Activated CD4-positive, alpha-beta T cell treated with anti-CD3 and anti-CD28 coated beads, Interleukin-2, amount 50 U/mL, for 16 hours (primary cell): ENCODE measurements at regions not wholly inside any gene's neighbourhood (a gene's known extent, or its start where the extent isn't known, plus 50 kb on each side); places are given as distances from the start of the nearest gene placed in this dataset.
"Not testable (repeated sequence)": the region's sequence is repeated elsewhere in the genome, so short reads cannot be mapped to it uniquely, and the experiment has no call there.

Experiments used
- DNase-seq: peaks from one replicate; pipeline ENCODE4 v3.0.0-alpha.2; 2020

GRCh38 chr2:63696496-63696895 is 107.7 kb downstream of the MDH1 start:
- DNase-seq = no peak

- DNase-seq = no peak
Measured at GRCh38 chr2:63697160-63697559, 108.4 kb downstream of the MDH1 start.

- peak; percentile 29 for DNase-seq
Measured at GRCh38 chr2:63698786-63699548, 110.2 kb downstream of the MDH1 start.

- no peak for DNase-seq
Measured at GRCh38 chr2:63699549-63699839, 110.7 kb downstream of the MDH1 start.

GRCh38 chr2:63700271-63700670 is 111.5 kb downstream of the MDH1 start:
- DNase-seq = no peak

- no peak for DNase-seq
Measured at GRCh38 chr2:63701406-63701805, 112.6 kb downstream of the MDH1 start.

- not testable (repeated sequence) for DNase-seq
Measured at GRCh38 chr2:63706084-63706483, 117.3 kb downstream of the MDH1 start.

- no peak for DNase-seq
Measured at GRCh38 chr2:63710732-63711131, 122.0 kb downstream of the MDH1 start.

- DNase-seq = no peak
Measured at GRCh38 chr2:63712748-63713147, 124.0 kb downstream of the MDH1 start.

GRCh38 chr2:63716146-63716545 is 125.5 kb upstream of the UGP2 start:
- no peak for DNase-seq

GRCh38 chr2:63719052-63719451 is 122.6 kb upstream of the UGP2 start:
- no peak for DNase-seq

GRCh38 chr2:63721082-63721424 is 120.6 kb upstream of the UGP2 start:
- no peak for DNase-seq

- DNase-seq = not testable (repeated sequence)
Measured at GRCh38 chr2:63722284-63722683, 119.4 kb upstream of the UGP2 start.

- DNase-seq = no peak
Measured at GRCh38 chr2:63723709-63724108, 118.0 kb upstream of the UGP2 start.

GRCh38 chr2:63725212-63725611 is 116.5 kb upstream of the UGP2 start:
- DNase-seq = not testable (repeated sequence)

GRCh38 chr2:63729362-63729761 is 112.3 kb upstream of the UGP2 start:
- DNase-seq = no peak

- no peak for DNase-seq
Measured at GRCh38 chr2:63729831-63730230, 111.9 kb upstream of the UGP2 start.

GRCh38 chr2:63734510-63734909 is 107.2 kb upstream of the UGP2 start:
- no peak for DNase-seq

GRCh38 chr2:63735263-63735662 is 106.4 kb upstream of the UGP2 start:
- DNase-seq = no peak

GRCh38 chr2:63735931-63736330 is 105.8 kb upstream of the UGP2 start:
- no peak for DNase-seq

- no peak for DNase-seq
Measured at GRCh38 chr2:63736354-63736753, 105.3 kb upstream of the UGP2 start.

GRCh38 chr2:63737081-63737751 is 104.5 kb upstream of the UGP2 start:
- no peak for DNase-seq

GRCh38 chr2:63738019-63738418 is 103.7 kb upstream of the UGP2 start:
- DNase-seq = no peak

- not testable (repeated sequence) for DNase-seq
Measured at GRCh38 chr2:63739180-63739579, 102.5 kb upstream of the UGP2 start.

- no peak for DNase-seq
Measured at GRCh38 chr2:63740020-63740419, 101.7 kb upstream of the UGP2 start.
